CD14-positive monocyte (primary cell): ENCODE measurements at regions not wholly inside any gene's neighbourhood (a gene's known extent, or its start where the extent isn't known, plus 50 kb on each side); places are given as distances from the start of the nearest gene placed in this dataset.

Source experiments
- DNase-seq, 3 donors: peaks; one replicate each; pipeline ENCODE4 v3.0.0-alpha.2; 2011 to 2022
- H2AFZ ChIP-seq: 2 replicates; pipeline ENCODE4 v1.6.0; 2012; ENCODE audit warnings: mild to moderate bottlenecking, low read depth, low read length, inconsistent platforms; ENCODE audit not compliant: insufficient read depth, poor library complexity, severe bottlenecking
- H3K27ac ChIP-seq, 2 donors: 1 replicate in 1 of 2; 2 replicates in 1 of 2; pipeline ENCODE4 v1.5.1; 2012 to 2013; ENCODE audit warnings: low read length in 2 of 2, control low read depth in 1 of 2, inconsistent platforms in 1 of 2, low read depth in 1 of 2, mild to moderate bottlenecking in 1 of 2
- H3K27me3 ChIP-seq, 2 donors: one replicate each; pipeline versions ENCODE4 v1.6.0 to v1.6.1; 2011 to 2013; ENCODE audit warnings: low read length in 2 of 2; ENCODE audit not compliant: control insufficient read depth in 2 of 2, insufficient read depth in 2 of 2
- H3K36me3 ChIP-seq, 2 donors: replicated peaks in 1 of 2; 1 replicate in 1 of 2; 2 replicates in 1 of 2; pipeline versions ENCODE4 v1.5.1 to v1.6.1; 2012 to 2013; ENCODE audit warnings: low read length in 2 of 2, control low read depth in 1 of 2, inconsistent platforms in 1 of 2, mild to moderate bottlenecking in 1 of 2; ENCODE audit not compliant: insufficient read depth in 2 of 2, control insufficient read depth in 1 of 2
- H3K4me1 ChIP-seq, 2 donors: 1 replicate in 1 of 2; 2 replicates in 1 of 2; pipeline versions ENCODE4 v1.5.1 to v1.6.1; 2012 to 2013; ENCODE audit warnings: low read length in 2 of 2, control low read depth in 1 of 2, inconsistent platforms in 1 of 2, mild to moderate bottlenecking in 1 of 2, moderate library complexity in 1 of 2; ENCODE audit not compliant: insufficient read depth in 2 of 2, control insufficient read depth in 1 of 2
- H3K4me2 ChIP-seq: replicated peaks from 2 replicates; pipeline ENCODE3; 2012; ENCODE audit warnings: low read length, moderate library complexity, mild to moderate bottlenecking; ENCODE audit not compliant: poor library complexity, severe bottlenecking; ENCODE audit errors: extremely low read depth
- H3K4me3 ChIP-seq, 3 experiments: fragments of 200-600 bp in 1 of 3; sonication (generic) in 1 of 3; replicated peaks in 1 of 3; 1 replicate in 2 of 3; 2 replicates in 1 of 3; pipeline ENCODE4 v1.5.1; 2011 to 2013; ENCODE audit warnings: low read length in 3 of 3, mild to moderate bottlenecking in 3 of 3, control low read depth in 2 of 3, low read depth in 2 of 3, inconsistent platforms in 1 of 3, moderate library complexity in 1 of 3
- H3K79me2 ChIP-seq: 2 replicates; pipeline ENCODE4 v1.6.0; 2012; ENCODE audit warnings: mild to moderate bottlenecking, control low read depth, inconsistent platforms, low read length, moderate library complexity; ENCODE audit not compliant: insufficient read depth
- H3K9ac ChIP-seq: 2 replicates; pipeline ENCODE4 v1.6.0; 2017; ENCODE audit warnings: low read length, mild to moderate bottlenecking; ENCODE audit not compliant: insufficient read depth, poor library complexity, severe bottlenecking
- H3K9me3 ChIP-seq, 2 donors: replicated peaks in 1 of 2; 1 replicate in 1 of 2; 2 replicates in 1 of 2; pipeline versions ENCODE4 v1.5.1 to v1.6.1; 2012 to 2013; ENCODE audit warnings: low read length in 2 of 2, control low read depth in 1 of 2; ENCODE audit not compliant: control insufficient read depth in 1 of 2, insufficient read depth in 1 of 2
- H4K20me1 ChIP-seq: 2 replicates; pipeline ENCODE4 v1.6.0; 2012; ENCODE audit warnings: mild to moderate bottlenecking, low read length, control low read depth, moderate library complexity; ENCODE audit not compliant: insufficient read depth
- H3K27ac Mint-ChIP-seq, 7 donors: one replicate each; pipeline ENCODE4 v1.8.0; 2020; ENCODE audit warnings: mild to moderate bottlenecking in 7 of 7, mixed read lengths in 7 of 7, moderate library complexity in 6 of 7, inconsistent platforms in 2 of 7
- H3K27me3 Mint-ChIP-seq, 3 donors: one replicate each; pipeline ENCODE4 v1.8.0; 2021 to 2022; ENCODE audit warnings: low read depth in 3 of 3, mild to moderate bottlenecking in 3 of 3, mixed read lengths in 3 of 3, moderate library complexity in 3 of 3, inconsistent platforms in 1 of 3
- H3K36me3 Mint-ChIP-seq, 2 donors: one replicate each; pipeline ENCODE4 v1.8.0; 2020; ENCODE audit warnings: mixed read lengths in 2 of 2, inconsistent platforms in 1 of 2, mild to moderate bottlenecking in 1 of 2
- H3K4me1 Mint-ChIP-seq: one replicate; pipeline ENCODE4 v1.8.0; 2020; ENCODE audit warnings: mild to moderate bottlenecking, mixed read lengths
- H3K4me3 Mint-ChIP-seq, 2 donors: one replicate each; pipeline ENCODE4 v1.8.0; 2020; ENCODE audit warnings: mild to moderate bottlenecking in 2 of 2, mixed read lengths in 2 of 2, moderate library complexity in 1 of 2
- H3K9me3 Mint-ChIP-seq, 7 donors: one replicate each; pipeline ENCODE4 v1.8.0; 2020 to 2022; ENCODE audit warnings: mixed read lengths in 7 of 7, mild to moderate bottlenecking in 6 of 7, moderate library complexity in 6 of 7, inconsistent platforms in 2 of 7
- WGBS: methylation state at CpG from one replicate; pipeline ENCODE4 v1.1.5; 2013; ENCODE audit warnings: missing lambda C conversion rate; ENCODE audit not compliant: insufficient coverage; 5-methylcytosine and 5-hydroxymethylcytosine counted together
- intact Hi-C, 2 donors: fragments of 100-400 bp; cut with micrococcal nuclease; formaldehyde crosslinking; loops; one replicate each; pipeline versions ENCODE4 v1.15.0 to v1.15.1; 2023
- TF ChIP-seq, protein P1 (sequence below): fragments of 200-600 bp; IDR thresholded peaks from one replicate; pipeline ENCODE4 v1.8.0; 2022; ENCODE audit warnings: antibody characterized with exemption, mild to moderate bottlenecking

GRCh38 chr14:94868772-94869072 lies 98.8 kb upstream of the GSC start:
- Histone ChIP-seq H3K9me3 (no peaks in the 10 kb centered on the region), H3K36me3 (no peaks in the 10 kb centered on the region), H3K79me2 (no peaks in the 10 kb centered on the region), H3K4me3 (no peak overlapping the region), H2AFZ (no peak overlapping the region), H3K27ac (no peak overlapping the region), H4K20me1 (no peaks in the 10 kb centered on the region), H3K27me3 (peaks cover 0 to 10% of the 10 kb centered on the region in 2 donors), H3K4me2 (no peak overlapping the region), H3K4me1 (no peaks in the 10 kb centered on the region), H3K9ac (no peak overlapping the region)
- intact Hi-C loops, result no loop called here
- 94% methylated on average over 2 of the region's 3 CpGs for WGBS
- Mint-ChIP-seq H3K36me3 (no peaks in the 10 kb centered on the region), H3K27me3 (peaks cover 14 to 36% (median 19%) of the 10 kb centered on the region in 3 donors), H3K4me1 (no peaks in the 10 kb centered on the region), H3K27ac (peak overlapping the region in 1 of 7 donors; percentile 35), H3K4me3 (no peak overlapping the region), H3K9me3 (peaks cover 0 to 2% (median 0%) of the 10 kb centered on the region in 7 donors)
- DNase-seq, result no peak
- TF ChIP-seq, protein P1, sequence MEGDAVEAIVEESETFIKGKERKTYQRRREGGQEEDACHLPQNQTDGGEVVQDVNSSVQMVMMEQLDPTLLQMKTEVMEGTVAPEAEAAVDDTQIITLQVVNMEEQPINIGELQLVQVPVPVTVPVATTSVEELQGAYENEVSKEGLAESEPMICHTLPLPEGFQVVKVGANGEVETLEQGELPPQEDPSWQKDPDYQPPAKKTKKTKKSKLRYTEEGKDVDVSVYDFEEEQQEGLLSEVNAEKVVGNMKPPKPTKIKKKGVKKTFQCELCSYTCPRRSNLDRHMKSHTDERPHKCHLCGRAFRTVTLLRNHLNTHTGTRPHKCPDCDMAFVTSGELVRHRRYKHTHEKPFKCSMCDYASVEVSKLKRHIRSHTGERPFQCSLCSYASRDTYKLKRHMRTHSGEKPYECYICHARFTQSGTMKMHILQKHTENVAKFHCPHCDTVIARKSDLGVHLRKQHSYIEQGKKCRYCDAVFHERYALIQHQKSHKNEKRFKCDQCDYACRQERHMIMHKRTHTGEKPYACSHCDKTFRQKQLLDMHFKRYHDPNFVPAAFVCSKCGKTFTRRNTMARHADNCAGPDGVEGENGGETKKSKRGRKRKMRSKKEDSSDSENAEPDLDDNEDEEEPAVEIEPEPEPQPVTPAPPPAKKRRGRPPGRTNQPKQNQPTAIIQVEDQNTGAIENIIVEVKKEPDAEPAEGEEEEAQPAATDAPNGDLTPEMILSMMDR, result no peak

- H3K9me3 ChIP-seq, result no peaks in the 10 kb centered on the region
- no peak overlapping the region for H3K4me2 ChIP-seq
- H3K36me3 ChIP-seq, result no peaks in the 10 kb centered on the region
- no peak overlapping the region for H3K27ac ChIP-seq
- no peak overlapping the region for H3K9ac ChIP-seq
- DNase-seq, result no peak
- peaks cover 0 to 14% of the 10 kb centered on the region in 2 donors for H3K27me3 ChIP-seq
- H3K4me3 ChIP-seq, result no peak overlapping the region
- Mint-ChIP-seq H3K36me3 (no peaks in the 10 kb centered on the region), H3K4me1 (no peaks in the 10 kb centered on the region), H3K9me3 (peaks cover 0 to 2% (median 0%) of the 10 kb centered on the region in 7 donors), H3K27me3 (peaks cover 13 to 34% (median 21%) of the 10 kb centered on the region in 3 donors), H3K4me3 (peak overlapping the region in 1 of 2 donors; percentile 43), H3K27ac (no peak overlapping the region)
- WGBS, result 55% methylated on average over 7 of the region's 20 CpGs
- H4K20me1 ChIP-seq, result no peaks in the 10 kb centered on the region
- TF ChIP-seq, protein P1, result no peak
- H2AFZ ChIP-seq, result no peak overlapping the region
- no peaks in the 10 kb centered on the region for H3K4me1 ChIP-seq
- H3K79me2 ChIP-seq, result no peaks in the 10 kb centered on the region
- intact Hi-C loops, result no loop called here
Observed at GRCh38 chr14:94867946-94868771, 98.2 kb upstream of the GSC start.
